Activated CD4-positive, alpha-beta T cell treated with anti-CD3 and anti-CD28 coated beads for 36 hours (primary cell): ENCODE measurements at regions not wholly inside any gene's neighbourhood (a gene's known extent, or its start where the extent isn't known, plus 50 kb on each side); places are given as distances from the start of the nearest gene placed in this dataset.
"Not testable (repeated sequence)": the region's sequence is repeated elsewhere in the genome, so short reads cannot be mapped to it uniquely, and the experiment has no call there.

Source experiments
- ATAC-seq: fragments of 200-7000 bp; cut with Tn5 transposase; one replicate; pipeline ENCODE4 v1.10.0; 2021; ENCODE audit warnings: mild to moderate bottlenecking, moderate library complexity
- CTCF ChIA-PET: fragments of 350-600 bp; sonication (Branson Sonifier 250); formaldehyde crosslinking; loops from one replicate; lab custom pipeline; 2021; ENCODE audit warnings: antibody characterized with exemption; lab: Charles Lee
- POLR2A ChIA-PET: fragments of 350-600 bp; sonication (Branson Sonifier 250); formaldehyde crosslinking; loops from one replicate; lab custom pipeline; 2021; ENCODE audit warnings: antibody characterized with exemption, inconsistent platforms; lab: Charles Lee
- DNase-seq: peaks from one replicate; pipeline ENCODE4 v3.0.0-alpha.2; 2020
- H3K27ac Mint-ChIP-seq: one replicate; pipeline ENCODE4 v1.8.0; 2021; ENCODE audit warnings: mixed read lengths
- H3K27me3 Mint-ChIP-seq: one replicate; pipeline ENCODE4 v1.8.0; 2021; ENCODE audit warnings: mixed read lengths
- H3K36me3 Mint-ChIP-seq: one replicate; pipeline ENCODE4 v1.8.0; 2021; ENCODE audit warnings: low read depth, mixed read lengths
- H3K4me1 Mint-ChIP-seq: one replicate; pipeline ENCODE4 v1.8.0; 2021; ENCODE audit warnings: mixed read lengths
- H3K4me3 Mint-ChIP-seq: one replicate; pipeline ENCODE4 v1.8.0; 2021; ENCODE audit warnings: mild to moderate bottlenecking, moderate library complexity, mixed read lengths
- H3K9me3 Mint-ChIP-seq: one replicate; pipeline ENCODE4 v1.8.0; 2021; ENCODE audit warnings: low read depth, mixed read lengths
- intact Hi-C, 2 experiments: fragments of 100-400 bp; cut with DNase I in 1 of 2; cut with micrococcal nuclease in 1 of 2; formaldehyde crosslinking; loops; one replicate each; pipeline versions ENCODE4 v1.14.2 to v1.15.1; 2022 to 2024; cut with DNase I, micrococcal nuclease

DNA sequence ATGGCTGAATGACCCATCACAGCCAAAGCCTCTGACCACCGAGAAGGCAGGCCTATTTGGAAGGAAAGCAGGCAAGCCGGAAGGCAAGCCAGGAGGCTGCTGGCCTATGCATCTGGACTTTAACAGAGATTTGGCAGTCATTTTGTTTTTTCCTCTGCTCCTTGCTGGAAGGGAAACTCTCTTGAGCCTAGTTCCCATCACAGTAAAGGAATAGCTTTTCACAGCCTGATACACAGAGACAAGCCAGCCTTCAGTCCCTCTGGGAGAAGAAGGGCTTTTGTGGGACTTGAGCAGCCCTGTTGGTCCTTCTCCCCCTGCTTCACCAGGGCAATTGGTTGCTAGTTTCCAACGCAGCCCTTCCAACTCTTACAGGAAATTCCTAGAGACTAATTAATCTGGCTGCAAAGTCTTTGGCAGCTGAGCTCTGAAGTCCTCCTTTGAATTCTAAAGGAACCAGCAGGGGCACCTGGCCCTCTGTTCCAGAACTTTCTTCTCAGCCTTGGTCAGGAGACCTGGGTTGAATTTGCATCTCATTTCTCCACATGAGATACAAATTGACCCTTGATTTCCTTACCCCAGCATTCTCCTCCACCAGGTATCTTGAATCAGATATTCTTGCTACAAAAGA is 157.3 kb upstream of the EPB41L4A start:
- Mint-ChIP-seq H3K4me3 (no peak overlapping the region), H3K36me3 (no peaks in the 10 kb centered on the region), H3K9me3 (no peaks in the 10 kb centered on the region), H3K27ac (no peak overlapping the region), H3K4me1 (no peaks in the 10 kb centered on the region), H3K27me3 (no peaks in the 10 kb centered on the region)
- ChIA-PET POLR2A (no interaction called here), CTCF (interaction anchor here (1.2 kb wide), 1 partner anchor 25 kb away, joined by 3 read pairs; no protein-coding TSS in a partner anchor)
- DNase-seq: no peak
- no peak for ATAC-seq
- intact Hi-C loops: no loop called here

DNA sequence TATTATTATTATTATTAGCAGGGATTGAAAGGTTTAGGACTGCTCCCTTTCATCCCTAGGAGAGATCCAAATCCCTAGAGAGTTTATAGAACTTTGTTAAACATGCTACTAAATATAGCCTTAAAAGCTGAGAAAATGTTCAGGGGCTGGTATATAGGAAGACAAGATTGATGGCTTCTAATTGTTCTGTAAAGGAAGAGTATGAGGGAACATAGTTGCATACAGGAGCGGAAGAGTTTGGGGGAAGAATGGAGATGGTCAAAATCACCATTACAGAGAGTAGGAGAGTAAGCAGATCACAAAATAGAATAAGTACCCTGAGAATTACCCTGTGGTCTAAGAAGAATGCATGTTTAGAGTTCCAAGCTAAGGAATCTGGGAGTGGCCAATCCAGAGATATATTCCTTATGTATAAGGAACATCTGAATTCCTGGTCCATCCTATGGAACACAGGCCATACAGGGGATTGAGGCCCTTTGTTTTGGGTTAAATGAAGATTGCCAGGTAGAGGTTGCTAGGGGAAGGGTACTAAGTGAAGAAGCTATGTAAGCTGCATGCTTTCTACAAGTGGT is 158.0 kb upstream of the APC start:
- no peak overlapping the region for H3K27ac Mint-ChIP-seq
- CTCF ChIA-PET: interaction anchor here (0.8 kb wide), 1 partner anchor 26 kb away, joined by 3 read pairs; no protein-coding TSS in a partner anchor
- no peaks in the 10 kb centered on the region for H3K27me3 Mint-ChIP-seq
- ATAC-seq (no peak), DNase-seq (no peak)
- no peaks in the 10 kb centered on the region for H3K36me3 Mint-ChIP-seq
- POLR2A ChIA-PET: no interaction called here
- H3K4me1 Mint-ChIP-seq: no peaks in the 10 kb centered on the region
- no peaks in the 10 kb centered on the region for H3K9me3 Mint-ChIP-seq
- H3K4me3 Mint-ChIP-seq: no peak overlapping the region
- intact Hi-C loops: no loop called here

DNA sequence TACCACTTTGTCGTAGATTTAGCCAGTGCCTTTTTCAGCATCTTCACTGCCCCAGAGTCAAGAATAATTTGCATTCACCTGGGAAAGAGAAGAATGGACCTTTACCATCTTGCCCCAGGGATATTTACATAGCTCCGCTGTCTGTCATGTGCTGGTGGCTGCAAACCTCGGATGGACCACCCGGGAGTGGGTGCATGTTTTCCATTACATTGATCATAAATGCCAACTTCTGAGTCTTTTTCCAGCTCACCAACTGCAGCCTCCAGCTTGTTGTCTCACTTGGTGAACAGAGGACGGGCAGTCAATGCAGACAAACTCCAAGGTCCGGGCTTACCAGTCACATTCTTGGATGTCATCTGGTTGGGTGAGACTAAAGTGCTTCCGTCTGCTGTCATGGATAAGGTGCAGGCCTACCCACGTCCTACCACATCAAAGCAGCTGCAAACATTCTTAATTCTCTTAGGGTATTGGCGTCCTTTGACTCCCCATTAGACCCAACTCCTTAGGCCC is 155.8 kb upstream of the APC start:
- no peak overlapping the region for H3K4me3 Mint-ChIP-seq
- ATAC-seq: no peak

DNA sequence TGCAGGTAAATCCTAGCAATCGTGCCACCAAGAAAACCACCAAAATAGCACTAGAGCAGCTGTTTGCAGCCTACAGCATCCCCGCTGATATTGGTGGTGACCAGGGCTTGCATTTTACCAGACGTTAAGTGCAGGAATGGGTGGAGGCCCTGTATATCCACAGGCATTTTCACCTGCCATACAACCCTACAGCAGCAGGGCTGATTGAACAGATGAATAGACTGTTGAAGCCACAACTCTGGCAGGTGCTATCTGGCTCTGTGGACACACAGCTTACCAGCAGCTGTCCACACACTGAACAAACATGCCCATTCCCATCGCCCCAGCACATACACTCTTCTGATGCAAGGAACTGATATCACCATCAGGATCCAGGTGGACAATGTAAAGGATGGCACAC is 154.5 kb upstream of the APC start:
- H3K4me3 Mint-ChIP-seq: no peak overlapping the region
- H3K9me3 Mint-ChIP-seq: no peaks in the 10 kb centered on the region
- ATAC-seq: no peak
- CTCF ChIA-PET: no interaction called here
- no peak for DNase-seq
- no peak overlapping the region for H3K27ac Mint-ChIP-seq
- H3K4me1 Mint-ChIP-seq: no peaks in the 10 kb centered on the region
- H3K36me3 Mint-ChIP-seq: no peaks in the 10 kb centered on the region
- intact Hi-C loops: no loop called here
- POLR2A ChIA-PET: no interaction called here
- H3K27me3 Mint-ChIP-seq: no peaks in the 10 kb centered on the region

More for the DNA sequence above, 155.8 kb upstream of the APC start:
- ChIA-PET POLR2A (interaction anchor here (0.7 kb wide), 1 partner anchor 17 kb away, joined by 3 read pairs; no protein-coding TSS in a partner anchor), CTCF (no interaction called here)
- Mint-ChIP-seq H3K27ac (no peak overlapping the region), H3K4me1 (no peaks in the 10 kb centered on the region), H3K9me3 (no peaks in the 10 kb centered on the region), H3K27me3 (no peaks in the 10 kb centered on the region), H3K36me3 (no peaks in the 10 kb centered on the region)
- no peak for DNase-seq
- intact Hi-C loops: no loop called here

DNA sequence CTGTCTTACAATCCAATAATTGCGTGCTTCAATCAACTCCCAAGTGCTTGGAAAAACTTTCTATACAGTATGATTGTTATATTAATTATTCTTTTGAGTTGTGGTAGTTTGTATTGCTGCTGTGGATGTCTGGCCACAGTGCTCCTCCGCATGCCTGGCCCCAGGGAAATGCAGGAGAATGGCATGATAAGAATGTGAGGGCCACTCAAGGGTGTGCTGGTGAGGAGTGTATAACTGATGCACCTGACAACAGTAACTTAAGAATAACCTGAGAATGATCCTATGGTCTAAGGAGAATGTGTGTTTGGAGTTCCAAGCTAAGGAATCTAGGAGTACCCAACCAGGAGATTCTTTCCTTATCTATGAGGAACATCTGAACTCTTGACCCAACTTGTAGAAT is 152.9 kb upstream of the APC start:
- Mint-ChIP-seq H3K27ac (no peak overlapping the region), H3K9me3 (no peaks in the 10 kb centered on the region), H3K36me3 (no peaks in the 10 kb centered on the region), H3K4me3 (no peak overlapping the region), H3K4me1 (no peaks in the 10 kb centered on the region), H3K27me3 (no peaks in the 10 kb centered on the region)
- ChIA-PET POLR2A (no interaction called here), CTCF (no interaction called here)
- ATAC-seq (no peak), DNase-seq (no peak)
- intact Hi-C loops: no loop called here

- no peak overlapping the region for H3K4me3 Mint-ChIP-seq
- intact Hi-C loops: no loop called here
- no peak overlapping the region for H3K27ac Mint-ChIP-seq
- CTCF ChIA-PET: interaction anchor here (1.1 kb wide), 1 partner anchor 171 kb away, joined by 3 read pairs; no protein-coding TSS in a partner anchor
- POLR2A ChIA-PET: no interaction called here
- no peaks in the 10 kb centered on the region for H3K27me3 Mint-ChIP-seq
- H3K9me3 Mint-ChIP-seq: no peaks in the 10 kb centered on the region
- H3K4me1 Mint-ChIP-seq: no peaks in the 10 kb centered on the region
- DNase-seq (no peak), ATAC-seq (no peak)
- no peaks in the 10 kb centered on the region for H3K36me3 Mint-ChIP-seq
Observed at GRCh38 chr5:112586596-112587062, 151.1 kb upstream of the APC start.

DNA sequence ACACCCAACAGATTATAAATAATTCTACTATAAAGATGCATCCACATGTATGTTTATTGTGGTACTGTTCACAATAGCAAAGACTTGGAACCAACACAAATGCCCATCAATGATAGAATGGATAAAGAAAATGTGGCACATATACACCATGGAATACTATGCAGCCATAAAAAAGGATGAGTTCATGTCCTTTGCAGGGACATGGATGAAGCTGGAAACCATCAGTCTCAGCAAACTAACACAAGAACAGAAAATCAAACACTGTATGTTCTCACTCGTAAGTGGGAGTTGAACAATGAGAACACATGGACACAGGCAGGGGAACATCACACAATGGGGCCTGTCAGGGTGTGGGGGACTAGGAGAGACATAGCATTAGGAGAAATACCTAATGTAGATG is 146.8 kb upstream of the APC start:
- ATAC-seq, H3K36me3 Mint-ChIP-seq, DNase-seq, H3K9me3 Mint-ChIP-seq, H3K4me1 Mint-ChIP-seq, H3K4me3 Mint-ChIP-seq, POLR2A ChIA-PET, intact Hi-C loops, H3K27me3 Mint-ChIP-seq, H3K27ac Mint-ChIP-seq: not testable (repeated sequence)
- CTCF ChIA-PET: interaction anchor here (1.2 kb wide), 1 partner anchor 88 kb away, joined by 3 read pairs; no protein-coding TSS in a partner anchor

DNA sequence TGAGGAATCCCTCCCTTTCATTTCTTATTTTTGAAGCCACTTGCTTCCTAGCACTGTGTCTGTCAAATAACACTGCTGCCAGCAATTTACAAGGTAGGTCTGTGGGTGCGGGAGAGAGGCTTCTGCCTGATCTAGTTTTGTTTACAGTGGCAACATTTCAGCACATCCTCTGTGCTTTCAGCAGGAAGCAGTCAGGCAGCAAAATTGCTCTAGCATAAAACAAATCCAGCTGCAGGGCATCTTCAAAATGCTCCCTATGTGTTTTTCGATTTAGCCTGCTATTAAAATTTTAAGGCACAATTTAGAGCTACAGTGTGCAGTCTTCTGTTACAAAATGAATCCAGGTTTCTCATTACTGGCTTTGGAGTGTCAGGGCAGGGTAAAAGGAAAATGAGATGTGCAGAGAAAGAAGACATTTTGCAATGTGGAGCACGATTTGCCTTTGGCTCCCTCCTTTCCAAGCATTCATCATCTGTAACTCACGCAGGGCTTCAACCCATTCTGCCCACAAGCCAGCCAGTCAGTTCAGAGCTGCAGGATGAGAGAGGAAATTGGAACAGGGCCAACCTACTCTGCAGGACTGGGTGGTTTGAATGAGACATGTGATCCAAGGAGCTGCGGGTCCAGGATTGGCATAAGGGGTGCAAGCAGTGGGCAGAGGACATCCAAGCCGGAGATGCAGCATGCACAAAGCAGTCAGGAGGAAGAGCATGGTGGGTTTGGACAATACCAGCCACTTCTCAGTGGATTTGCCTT is 143.4 kb upstream of the APC start:
- no peaks in the 10 kb centered on the region for H3K4me1 Mint-ChIP-seq
- ChIA-PET POLR2A (no interaction called here), CTCF (no interaction called here)
- intact Hi-C loops: no loop called here
- H3K4me3 Mint-ChIP-seq: no peak overlapping the region
- H3K27me3 Mint-ChIP-seq: peaks cover 4% of the 10 kb centered on the region
- H3K27ac Mint-ChIP-seq: no peak overlapping the region
- H3K9me3 Mint-ChIP-seq: no peaks in the 10 kb centered on the region
- DNase-seq (no peak), ATAC-seq (no peak)
- H3K36me3 Mint-ChIP-seq: no peaks in the 10 kb centered on the region

DNA sequence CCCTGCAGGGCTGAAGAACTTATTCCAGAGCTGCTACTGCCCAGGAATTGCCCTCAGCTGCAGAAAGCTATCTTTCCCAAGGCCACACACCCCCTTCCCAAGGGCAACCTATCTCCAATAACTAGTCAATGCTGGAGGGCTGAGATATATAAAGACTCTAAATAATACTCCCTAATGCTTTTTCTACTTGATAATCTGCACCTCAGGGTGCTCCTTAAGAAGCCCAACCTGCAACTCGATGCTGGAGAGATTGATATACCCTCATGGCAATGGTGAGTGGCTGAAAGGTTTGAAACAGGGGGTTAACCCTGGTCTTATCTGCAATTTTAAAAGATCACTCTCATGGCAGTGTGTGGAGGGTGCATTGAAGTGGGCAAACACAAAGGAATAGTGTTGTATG is 142.7 kb upstream of the APC start:
- no peak overlapping the region for H3K4me3 Mint-ChIP-seq
- no peaks in the 10 kb centered on the region for H3K36me3 Mint-ChIP-seq
- no peak overlapping the region for H3K27ac Mint-ChIP-seq
- intact Hi-C loops: no loop called here
- ChIA-PET CTCF (interaction anchor here (0.6 kb wide), 1 partner anchor 9 kb away, joined by 3 read pairs; no protein-coding TSS in a partner anchor), POLR2A (no interaction called here)
- no peaks in the 10 kb centered on the region for H3K9me3 Mint-ChIP-seq
- H3K27me3 Mint-ChIP-seq: peaks cover 6% of the 10 kb centered on the region
- no peak for ATAC-seq
- no peaks in the 10 kb centered on the region for H3K4me1 Mint-ChIP-seq
- DNase-seq: no peak

GRCh38 chr5:112597831-112598230 is 139.9 kb upstream of the APC start:
- Mint-ChIP-seq H3K4me3 (no peak overlapping the region), H3K27me3 (peaks cover 6% of the 10 kb centered on the region), H3K36me3 (no peaks in the 10 kb centered on the region), H3K27ac (no peak overlapping the region), H3K9me3 (no peaks in the 10 kb centered on the region), H3K4me1 (no peaks in the 10 kb centered on the region)
- CTCF ChIA-PET: interaction anchor here (0.5 kb wide), 1 partner anchor 198 kb away, joined by 3 read pairs; no protein-coding TSS in a partner anchor
- POLR2A ChIA-PET: interaction anchor here (0.7 kb wide), 1 partner anchor 417 kb away, joined by 3 read pairs; no protein-coding TSS in a partner anchor
- DNase-seq: no peak
- intact Hi-C loops: no loop called here
- ATAC-seq: no peak

DNA sequence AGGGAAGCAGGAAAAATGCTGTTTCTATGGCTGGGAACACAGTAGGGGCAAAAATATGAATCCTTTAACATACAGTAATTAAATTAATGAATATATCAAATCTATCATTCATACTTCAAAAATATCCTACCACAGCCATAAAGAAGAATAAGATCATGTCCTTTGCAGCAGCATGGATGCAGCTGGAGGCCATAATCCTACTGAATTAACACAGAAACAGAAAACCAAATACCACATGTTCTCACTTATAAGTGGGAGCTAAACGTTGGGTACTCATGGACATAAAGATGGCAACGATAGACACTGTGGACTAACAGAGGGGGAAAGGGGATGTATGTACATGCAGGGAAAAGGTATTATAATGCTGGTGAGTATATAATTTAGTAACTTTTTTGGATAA is 137.2 kb upstream of the APC start:
- ATAC-seq, POLR2A ChIA-PET, H3K9me3 Mint-ChIP-seq, H3K27me3 Mint-ChIP-seq, intact Hi-C loops, H3K36me3 Mint-ChIP-seq, CTCF ChIA-PET, H3K4me1 Mint-ChIP-seq, H3K27ac Mint-ChIP-seq, DNase-seq, H3K4me3 Mint-ChIP-seq: not testable (repeated sequence)
